Pancreas (tissue), 10 donors: ENCODE measurements at regions not wholly inside any gene's neighbourhood (a gene's known extent, or its start where the extent isn't known, plus 50 kb on each side); places are given as distances from the start of the nearest gene placed in this dataset.

Experiments used
- ATAC-seq, 4 donors: fragments of 200-7000 bp; cut with Tn5 transposase; one replicate each; pipeline versions ENCODE4 v1.8.0 to v1.9.1; 2020; ENCODE audit warnings: mild to moderate bottlenecking in 4 of 4, moderate library complexity in 4 of 4
- DNase-seq, 6 donors: peaks; one replicate each; pipeline ENCODE4 v3.0.0-alpha.2; 2020
- FAIRE-seq: peaks from 2 replicates; lab custom pipeline; 2012; peaks lifted over from hg19 to GRCh38; lab: Jason Lieb, UNC
- H3K27ac ChIP-seq, 4 donors: fragments of 200-600 bp; sonication (generic); 1 replicate in 3 of 4; 2 replicates in 1 of 4; pipeline versions ENCODE4 v1.5.0 to v1.8.0; 2020
- H3K27me3 ChIP-seq, 4 donors: fragments of 200-600 bp; one replicate each; pipeline ENCODE4 v1.8.0; 2021
- H3K36me3 ChIP-seq, 3 donors: fragments of 200-600 bp; sonication (generic) in 1 of 3; one replicate each; pipeline versions ENCODE4 v1.5.0 to v1.8.0; 2020 to 2021
- H3K4me1 ChIP-seq, 3 donors: fragments of 200-600 bp; one replicate each; pipeline ENCODE4 v1.8.0; 2021
- H3K4me3 ChIP-seq, 4 donors: fragments of 200-600 bp; sonication (generic) in 2 of 4; one replicate each; pipeline versions ENCODE4 v1.5.0 to v1.8.0; 2020 to 2021
- H3K9me3 ChIP-seq, 4 donors: fragments of 200-600 bp; one replicate each; pipeline ENCODE4 v1.8.0; 2021
- WGBS, 2 donors: extraction: QIAGEN DNeasy Blood & Tissue Kit; methylation state at CpG; one replicate each; pipeline ENCODE4 v1.1.7; 2013; 5-methylcytosine and 5-hydroxymethylcytosine counted together
- intact Hi-C, 3 donors: fragments of 100-400 bp; cut with DNase I; formaldehyde crosslinking; loops; one replicate each; pipeline versions ENCODE4 v1.11.1 to v1.14.2; 2022
- TF ChIP-seq, protein P1 (sequence below), 4 donors: fragments of 200-600 bp; sonication (generic) in 3 of 4; IDR thresholded peaks; one replicate each; pipeline versions ENCODE4 v1.5.0 to v1.8.0; 2021; ENCODE audit warnings: antibody characterized with exemption in 4 of 4
- donor health status: healthy with polysubstance abuse.
- donor health status: DM: no; HTN: no; CAD: no; lungs with moderate emphysema.
- donor health status: DM: no; HTN: no; CAD: no.
- donor health status: control.
- donor health status: control.
- donor health status: Bipolar disorder and iron deficiency.
- donor health status: DM: yes; HTN: yes; CAD: no.
- donor health status: DM: no; HTN: no; CAD: no.
- donor health status: DM: no; HTN: no; CAD: no.
- donor health status: DM: yes; HTN: yes; CAD: no.

- H3K36me3 ChIP-seq, result no peaks in the 10 kb centered on the region
- intact Hi-C loops, result no loop called here
- TF ChIP-seq, protein P1, sequence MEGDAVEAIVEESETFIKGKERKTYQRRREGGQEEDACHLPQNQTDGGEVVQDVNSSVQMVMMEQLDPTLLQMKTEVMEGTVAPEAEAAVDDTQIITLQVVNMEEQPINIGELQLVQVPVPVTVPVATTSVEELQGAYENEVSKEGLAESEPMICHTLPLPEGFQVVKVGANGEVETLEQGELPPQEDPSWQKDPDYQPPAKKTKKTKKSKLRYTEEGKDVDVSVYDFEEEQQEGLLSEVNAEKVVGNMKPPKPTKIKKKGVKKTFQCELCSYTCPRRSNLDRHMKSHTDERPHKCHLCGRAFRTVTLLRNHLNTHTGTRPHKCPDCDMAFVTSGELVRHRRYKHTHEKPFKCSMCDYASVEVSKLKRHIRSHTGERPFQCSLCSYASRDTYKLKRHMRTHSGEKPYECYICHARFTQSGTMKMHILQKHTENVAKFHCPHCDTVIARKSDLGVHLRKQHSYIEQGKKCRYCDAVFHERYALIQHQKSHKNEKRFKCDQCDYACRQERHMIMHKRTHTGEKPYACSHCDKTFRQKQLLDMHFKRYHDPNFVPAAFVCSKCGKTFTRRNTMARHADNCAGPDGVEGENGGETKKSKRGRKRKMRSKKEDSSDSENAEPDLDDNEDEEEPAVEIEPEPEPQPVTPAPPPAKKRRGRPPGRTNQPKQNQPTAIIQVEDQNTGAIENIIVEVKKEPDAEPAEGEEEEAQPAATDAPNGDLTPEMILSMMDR (IDR thresholded peaks at IDR 0.05), result no peak
- no peak overlapping the region for H3K4me3 ChIP-seq
- no peak for ATAC-seq
- H3K27me3 ChIP-seq, result no peaks in the 10 kb centered on the region
- H3K4me1 ChIP-seq, result no peaks in the 10 kb centered on the region
- 72 to 81% methylated on average over 2 of the region's 2 CpGs for WGBS, 2 donors
- no peak for FAIRE-seq
- H3K9me3 ChIP-seq, result no peaks in the 10 kb centered on the region
- no peak overlapping the region for H3K27ac ChIP-seq
- DNase-seq, result no peak
Observed at GRCh38 chr12:77615332-77615731, 215.4 kb upstream of the NAV3 start.

- no peaks in the 10 kb centered on the region for H3K36me3 ChIP-seq
- TF ChIP-seq, protein P1 (IDR thresholded peaks at IDR 0.05), result no peak
- no peak for FAIRE-seq
- 81 to 98% methylated on average over 4 of the region's 4 CpGs for WGBS, 2 donors
- no peaks in the 10 kb centered on the region for H3K4me1 ChIP-seq
- no peak for DNase-seq
- H3K27ac ChIP-seq, result no peak overlapping the region
- H3K9me3 ChIP-seq, result no peaks in the 10 kb centered on the region
- intact Hi-C loops, result no loop called here
- H3K4me3 ChIP-seq, result no peak overlapping the region
- no peaks in the 10 kb centered on the region for H3K27me3 ChIP-seq
- ATAC-seq, result no peak
Observed at GRCh38 chr12:77613411-77613810, 217.3 kb upstream of the NAV3 start.

- Histone ChIP-seq H3K27me3 (no peaks in the 10 kb centered on the region), H3K36me3 (no peaks in the 10 kb centered on the region), H3K4me3 (no peak overlapping the region), H3K9me3 (no peaks in the 10 kb centered on the region), H3K27ac (no peak overlapping the region), H3K4me1 (no peaks in the 10 kb centered on the region)
- intact Hi-C loops, result no loop called here
- TF ChIP-seq, protein P1 (IDR thresholded peaks at IDR 0.05), result no peak
- no peak for DNase-seq
- no peak for FAIRE-seq
- no peak for ATAC-seq
- WGBS, 2 donors, result 62 to 75% methylated on average over 2 of the region's 2 CpGs
Observed at GRCh38 chr12:77610446-77610845, 220.2 kb upstream of the NAV3 start.

GRCh38 chr12:77609016-77609415 is 221.7 kb upstream of the NAV3 start:
- TF ChIP-seq, protein P1 (IDR thresholded peaks at IDR 0.05), result no peak
- FAIRE-seq (no peak), DNase-seq (no peak), ATAC-seq (no peak)
- Histone ChIP-seq H3K9me3 (no peaks in the 10 kb centered on the region), H3K27me3 (no peaks in the 10 kb centered on the region), H3K36me3 (no peaks in the 10 kb centered on the region), H3K4me3 (no peak overlapping the region), H3K27ac (no peak overlapping the region), H3K4me1 (no peaks in the 10 kb centered on the region)
- intact Hi-C loops, result no loop called here
- WGBS, 2 donors, result 84 to 99% methylated on average over 2 of the region's 2 CpGs

DNA sequence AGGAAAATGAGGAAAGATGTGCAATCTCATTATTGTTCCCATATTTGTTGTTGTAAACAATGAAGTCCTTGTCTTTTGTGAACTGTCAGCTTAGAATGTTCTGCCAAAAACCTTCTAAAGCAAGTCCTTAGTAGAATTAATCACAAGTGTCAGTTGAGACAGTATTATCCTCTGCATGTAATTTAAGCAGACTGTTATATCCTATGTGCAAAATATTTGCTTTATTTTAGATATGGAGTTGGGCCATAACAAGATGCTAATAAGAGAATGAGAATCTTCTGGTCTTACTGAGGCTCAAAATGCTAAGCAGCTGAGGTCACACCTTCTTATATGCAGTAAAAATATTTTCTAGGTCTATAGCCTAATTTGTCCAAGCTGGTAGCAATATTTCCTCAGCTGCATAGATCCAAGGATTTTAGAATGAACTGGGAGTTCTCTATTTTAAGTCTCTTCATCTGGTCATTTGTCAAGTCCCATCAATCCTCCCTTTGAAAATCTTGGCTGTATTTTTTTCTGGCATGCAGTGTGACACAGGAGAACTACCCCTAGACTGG is 222.3 kb upstream of the NAV3 start:
- no peaks in the 10 kb centered on the region for H3K9me3 ChIP-seq
- ATAC-seq, result no peak
- no peaks in the 10 kb centered on the region for H3K36me3 ChIP-seq
- H3K4me1 ChIP-seq, result no peaks in the 10 kb centered on the region
- no peak overlapping the region for H3K4me3 ChIP-seq
- TF ChIP-seq, protein P1 (IDR thresholded peaks at IDR 0.05), result no peak
- no peaks in the 10 kb centered on the region for H3K27me3 ChIP-seq
- H3K27ac ChIP-seq, result no peak overlapping the region
- DNase-seq, result no peak
- intact Hi-C loops, result no loop called here
- FAIRE-seq, result no peak
